ENCODE measurements at regions not wholly inside any gene's neighbourhood (a gene's known extent, or its start where the extent isn't known, plus 50 kb on each side); places are given as distances from the start of the nearest gene placed in this dataset.

- H3K4me1 ChIP-seq (ENCODE audit: control extremely low read depth in 1 of 4, control insufficient read depth in 4 of 4, insufficient read depth in 4 of 4, low read length in 3 of 4) = no peaks in the 10 kb centered on the region
- no peak overlapping the region for H3K27ac ChIP-seq (ENCODE audit: insufficient read depth in 1 of 2, low read depth in 1 of 2, low read length in 2 of 2, poor library complexity in 1 of 2, severe bottlenecking in 2 of 2)
- ChIA-PET POLR2A (no interaction called here), CTCF (no interaction called here)
- no peaks in the 10 kb centered on the region for H3K27me3 ChIP-seq (replicated peaks in 2 of 5; ENCODE audit: control insufficient read depth in 4 of 5, insufficient read depth in 5 of 5, low read length in 4 of 5)
- 99% methylated on average over 12 of the region's 17 CpGs for WGBS (ENCODE audit: insufficient coverage)
- H3K4me3 ChIP-seq (ENCODE audit: control insufficient read depth in 1 of 7, extremely low read depth in 1 of 7, insufficient read depth in 4 of 7, low read depth in 2 of 7, low read length in 6 of 7) = no peak overlapping the region
- no peaks in the 10 kb centered on the region for H3K36me3 ChIP-seq (ENCODE audit: control insufficient read depth in 4 of 4, insufficient read depth in 4 of 4, low read length in 3 of 4)
- no peaks in the 10 kb centered on the region for H3K9me3 ChIP-seq (ENCODE audit: control extremely low read depth in 1 of 5, control insufficient read depth in 4 of 5, insufficient read depth in 2 of 5, low read depth in 1 of 5, low read length in 4 of 5)
- no peak for DNase-seq
Observed at GRCh38 chr20:57800791-57801430, 91.1 kb upstream of the PMEPA1 start.

- no peak for DNase-seq
- Histone ChIP-seq H3K27ac (ENCODE audit: insufficient read depth in 1 of 2, low read depth in 1 of 2, low read length in 2 of 2, poor library complexity in 1 of 2, severe bottlenecking in 2 of 2) (no peak overlapping the region), H3K27me3 (replicated peaks in 2 of 5; ENCODE audit: control insufficient read depth in 4 of 5, insufficient read depth in 5 of 5, low read length in 4 of 5) (no peaks in the 10 kb centered on the region), H3K4me1 (ENCODE audit: control extremely low read depth in 1 of 4, control insufficient read depth in 4 of 4, insufficient read depth in 4 of 4, low read length in 3 of 4) (no peaks in the 10 kb centered on the region), H3K4me3 (ENCODE audit: control insufficient read depth in 1 of 7, extremely low read depth in 1 of 7, insufficient read depth in 4 of 7, low read depth in 2 of 7, low read length in 6 of 7) (no peak overlapping the region), H3K9me3 (ENCODE audit: control extremely low read depth in 1 of 5, control insufficient read depth in 4 of 5, insufficient read depth in 2 of 5, low read depth in 1 of 5, low read length in 4 of 5) (no peaks in the 10 kb centered on the region), H3K36me3 (ENCODE audit: control insufficient read depth in 4 of 4, insufficient read depth in 4 of 4, low read length in 3 of 4) (no peaks in the 10 kb centered on the region)
- CTCF ChIA-PET = no interaction called here
- no CpG with 5 or more reads among the region's 1 CpG for WGBS (ENCODE audit: insufficient coverage)
- POLR2A ChIA-PET = interaction anchor here (0.6 kb wide), 1 partner anchor 279 kb away, joined by 4 read pairs; no protein-coding TSS in a partner anchor
Observed at GRCh38 chr20:57797401-57797800, 87.6 kb upstream of the PMEPA1 start.

- Histone ChIP-seq H3K4me3 (ENCODE audit: control insufficient read depth in 1 of 7, extremely low read depth in 1 of 7, insufficient read depth in 4 of 7, low read depth in 2 of 7, low read length in 6 of 7) (no peak overlapping the region), H3K27ac (ENCODE audit: insufficient read depth in 1 of 2, low read depth in 1 of 2, low read length in 2 of 2, poor library complexity in 1 of 2, severe bottlenecking in 2 of 2) (no peak overlapping the region), H3K27me3 (replicated peaks in 2 of 5; ENCODE audit: control insufficient read depth in 4 of 5, insufficient read depth in 5 of 5, low read length in 4 of 5) (no peaks in the 10 kb centered on the region), H3K36me3 (ENCODE audit: control insufficient read depth in 4 of 4, insufficient read depth in 4 of 4, low read length in 3 of 4) (no peaks in the 10 kb centered on the region), H3K4me1 (ENCODE audit: control extremely low read depth in 1 of 4, control insufficient read depth in 4 of 4, insufficient read depth in 4 of 4, low read length in 3 of 4) (no peaks in the 10 kb centered on the region), H3K9me3 (ENCODE audit: control extremely low read depth in 1 of 5, control insufficient read depth in 4 of 5, insufficient read depth in 2 of 5, low read depth in 1 of 5, low read length in 4 of 5) (no peaks in the 10 kb centered on the region)
- CTCF ChIA-PET = no interaction called here
- no peak for DNase-seq
- POLR2A ChIA-PET = no interaction called here
- WGBS (ENCODE audit: insufficient coverage) = 97% methylated on average over 7 of the region's 8 CpGs
Observed at GRCh38 chr20:57795977-57796560, 86.3 kb upstream of the PMEPA1 start.

GRCh38 chr20:57795342-57795697 is 85.5 kb upstream of the PMEPA1 start:
- H3K4me1 ChIP-seq (ENCODE audit: control extremely low read depth in 1 of 4, control insufficient read depth in 4 of 4, insufficient read depth in 4 of 4, low read length in 3 of 4) = no peaks in the 10 kb centered on the region
- 100% methylated on average over 3 of the region's 6 CpGs for WGBS (ENCODE audit: insufficient coverage)
- no peak overlapping the region for H3K27ac ChIP-seq (ENCODE audit: insufficient read depth in 1 of 2, low read depth in 1 of 2, low read length in 2 of 2, poor library complexity in 1 of 2, severe bottlenecking in 2 of 2)
- H3K4me3 ChIP-seq (ENCODE audit: control insufficient read depth in 1 of 7, extremely low read depth in 1 of 7, insufficient read depth in 4 of 7, low read depth in 2 of 7, low read length in 6 of 7) = no peak overlapping the region
- H3K36me3 ChIP-seq (ENCODE audit: control insufficient read depth in 4 of 4, insufficient read depth in 4 of 4, low read length in 3 of 4) = no peaks in the 10 kb centered on the region
- no peaks in the 10 kb centered on the region for H3K9me3 ChIP-seq (ENCODE audit: control extremely low read depth in 1 of 5, control insufficient read depth in 4 of 5, insufficient read depth in 2 of 5, low read depth in 1 of 5, low read length in 4 of 5)
- CTCF ChIA-PET = no interaction called here
- DNase-seq = no peak
- no peaks in the 10 kb centered on the region for H3K27me3 ChIP-seq (replicated peaks in 2 of 5; ENCODE audit: control insufficient read depth in 4 of 5, insufficient read depth in 5 of 5, low read length in 4 of 5)
- POLR2A ChIA-PET = no interaction called here

- DNase-seq = no peak
- Histone ChIP-seq H3K27me3 (replicated peaks in 2 of 5; ENCODE audit: control insufficient read depth in 4 of 5, insufficient read depth in 5 of 5, low read length in 4 of 5) (no peaks in the 10 kb centered on the region), H3K36me3 (ENCODE audit: control insufficient read depth in 4 of 4, insufficient read depth in 4 of 4, low read length in 3 of 4) (no peaks in the 10 kb centered on the region), H3K9me3 (ENCODE audit: control extremely low read depth in 1 of 5, control insufficient read depth in 4 of 5, insufficient read depth in 2 of 5, low read depth in 1 of 5, low read length in 4 of 5) (no peaks in the 10 kb centered on the region), H3K4me3 (ENCODE audit: control insufficient read depth in 1 of 7, extremely low read depth in 1 of 7, insufficient read depth in 4 of 7, low read depth in 2 of 7, low read length in 6 of 7) (no peak overlapping the region), H3K4me1 (ENCODE audit: control extremely low read depth in 1 of 4, control insufficient read depth in 4 of 4, insufficient read depth in 4 of 4, low read length in 3 of 4) (no peaks in the 10 kb centered on the region), H3K27ac (ENCODE audit: insufficient read depth in 1 of 2, low read depth in 1 of 2, low read length in 2 of 2, poor library complexity in 1 of 2, severe bottlenecking in 2 of 2) (no peak overlapping the region)
- POLR2A ChIA-PET = no interaction called here
- 92% methylated on average over 17 of the region's 21 CpGs for WGBS (ENCODE audit: insufficient coverage)
- CTCF ChIA-PET = no interaction called here
Observed at GRCh38 chr20:57794600-57795341, 85.0 kb upstream of the PMEPA1 start.

- WGBS (ENCODE audit: insufficient coverage) = 97% methylated on average over 3 of the region's 7 CpGs
- no peaks in the 10 kb centered on the region for H3K27me3 ChIP-seq (replicated peaks in 2 of 5; ENCODE audit: control insufficient read depth in 4 of 5, insufficient read depth in 5 of 5, low read length in 4 of 5)
- DNase-seq = no peak
- no peaks in the 10 kb centered on the region for H3K4me1 ChIP-seq (ENCODE audit: control extremely low read depth in 1 of 4, control insufficient read depth in 4 of 4, insufficient read depth in 4 of 4, low read length in 3 of 4)
- ChIA-PET CTCF (no interaction called here), POLR2A (no interaction called here)
- no peaks in the 10 kb centered on the region for H3K9me3 ChIP-seq (ENCODE audit: control extremely low read depth in 1 of 5, control insufficient read depth in 4 of 5, insufficient read depth in 2 of 5, low read depth in 1 of 5, low read length in 4 of 5)
- no peak overlapping the region for H3K4me3 ChIP-seq (ENCODE audit: control insufficient read depth in 1 of 7, extremely low read depth in 1 of 7, insufficient read depth in 4 of 7, low read depth in 2 of 7, low read length in 6 of 7)
- H3K27ac ChIP-seq (ENCODE audit: insufficient read depth in 1 of 2, low read depth in 1 of 2, low read length in 2 of 2, poor library complexity in 1 of 2, severe bottlenecking in 2 of 2) = no peak overlapping the region
- H3K36me3 ChIP-seq (ENCODE audit: control insufficient read depth in 4 of 4, insufficient read depth in 4 of 4, low read length in 3 of 4) = no peaks in the 10 kb centered on the region
Observed at GRCh38 chr20:57794036-57794435, 84.2 kb upstream of the PMEPA1 start.

- WGBS (ENCODE audit: insufficient coverage) = 98% methylated on average over 9 of the region's 9 CpGs
- Histone ChIP-seq H3K4me1 (ENCODE audit: control extremely low read depth in 1 of 4, control insufficient read depth in 4 of 4, insufficient read depth in 4 of 4, low read length in 3 of 4) (no peaks in the 10 kb centered on the region), H3K27ac (ENCODE audit: insufficient read depth in 1 of 2, low read depth in 1 of 2, low read length in 2 of 2, poor library complexity in 1 of 2, severe bottlenecking in 2 of 2) (no peak overlapping the region), H3K27me3 (replicated peaks in 2 of 5; ENCODE audit: control insufficient read depth in 4 of 5, insufficient read depth in 5 of 5, low read length in 4 of 5) (no peaks in the 10 kb centered on the region), H3K4me3 (ENCODE audit: control insufficient read depth in 1 of 7, extremely low read depth in 1 of 7, insufficient read depth in 4 of 7, low read depth in 2 of 7, low read length in 6 of 7) (no peak overlapping the region), H3K9me3 (ENCODE audit: control extremely low read depth in 1 of 5, control insufficient read depth in 4 of 5, insufficient read depth in 2 of 5, low read depth in 1 of 5, low read length in 4 of 5) (no peaks in the 10 kb centered on the region), H3K36me3 (ENCODE audit: control insufficient read depth in 4 of 4, insufficient read depth in 4 of 4, low read length in 3 of 4) (no peaks in the 10 kb centered on the region)
- ChIA-PET CTCF (no interaction called here), POLR2A (no interaction called here)
- no peak for DNase-seq
Observed at GRCh38 chr20:57793421-57793820, 83.6 kb upstream of the PMEPA1 start.

Data from common myeloid progenitor, CD34-positive (primary cell).